HUES6 (cell line): ENCODE measurements at regions not wholly inside any gene's neighbourhood (a gene's known extent, or its start where the extent isn't known, plus 50 kb on each side); places are given as distances from the start of the nearest gene placed in this dataset.
"Not testable (repeated sequence)": the region's sequence is repeated elsewhere in the genome, so short reads cannot be mapped to it uniquely, and the experiment has no call there.

Experiments used
- H3K27ac ChIP-seq: 2 replicates; pipeline ENCODE4 v1.7.0; 2013; ENCODE audit warnings: low read depth, mild to moderate bottlenecking, low read length, inconsistent platforms
- H3K27me3 ChIP-seq: 2 replicates; pipeline ENCODE4 v1.6.1; 2013; ENCODE audit warnings: low read length; ENCODE audit not compliant: control insufficient read depth, insufficient read depth
- H3K36me3 ChIP-seq: 2 replicates; pipeline ENCODE4 v1.6.1; 2013; ENCODE audit warnings: low read length; ENCODE audit not compliant: control insufficient read depth, insufficient read depth
- H3K4me1 ChIP-seq: 2 replicates; pipeline ENCODE4 v1.6.1; 2013; ENCODE audit warnings: low read length; ENCODE audit not compliant: control insufficient read depth, insufficient read depth
- H3K4me3 ChIP-seq: 2 replicates; pipeline ENCODE4 v1.5.1; 2013; ENCODE audit warnings: low read depth, low read length
- H3K9ac ChIP-seq: one replicate; pipeline ENCODE4 v1.6.1; 2013; ENCODE audit warnings: mild to moderate bottlenecking, low read length
- H3K9me3 ChIP-seq: 2 replicates; pipeline ENCODE4 v1.6.1; 2013; ENCODE audit warnings: low read depth, low read length; ENCODE audit not compliant: control insufficient read depth, insufficient read depth

- no peak overlapping the region for H3K27ac ChIP-seq
- no peaks in the 10 kb centered on the region for H3K4me1 ChIP-seq
- no peaks in the 10 kb centered on the region for H3K9me3 ChIP-seq
- H3K4me3 ChIP-seq: no peak overlapping the region
- H3K36me3 ChIP-seq: no peaks in the 10 kb centered on the region
- H3K9ac ChIP-seq: no peak overlapping the region
- no peaks in the 10 kb centered on the region for H3K27me3 ChIP-seq
Observed at GRCh38 chr4:13706120-13706519, 78.6 kb upstream of the BOD1L1 start.

- Histone ChIP-seq H3K27me3 (no peaks in the 10 kb centered on the region), H3K9me3 (no peaks in the 10 kb centered on the region), H3K4me1 (no peaks in the 10 kb centered on the region), H3K36me3 (no peaks in the 10 kb centered on the region), H3K4me3 (no peak overlapping the region), H3K27ac (no peak overlapping the region), H3K9ac (no peak overlapping the region)
Observed at GRCh38 chr4:13706716-13707115, 79.2 kb upstream of the BOD1L1 start.

GRCh38 chr4:13710246-13710885 lies 82.8 kb upstream of the BOD1L1 start:
- no peaks in the 10 kb centered on the region for H3K36me3 ChIP-seq
- no peak overlapping the region for H3K4me3 ChIP-seq
- H3K27me3 ChIP-seq: no peaks in the 10 kb centered on the region
- H3K9ac ChIP-seq: no peak overlapping the region
- H3K9me3 ChIP-seq: no peaks in the 10 kb centered on the region
- no peak overlapping the region for H3K27ac ChIP-seq
- H3K4me1 ChIP-seq: no peaks in the 10 kb centered on the region

- no peak overlapping the region for H3K9ac ChIP-seq
- H3K27me3 ChIP-seq: no peaks in the 10 kb centered on the region
- H3K36me3 ChIP-seq: no peaks in the 10 kb centered on the region
- no peaks in the 10 kb centered on the region for H3K4me1 ChIP-seq
- H3K27ac ChIP-seq: no peak overlapping the region
- no peaks in the 10 kb centered on the region for H3K9me3 ChIP-seq
- H3K4me3 ChIP-seq: no peak overlapping the region
Observed at GRCh38 chr4:13711233-13711785, 83.8 kb upstream of the BOD1L1 start.

- Histone ChIP-seq H3K9me3 (no peaks in the 10 kb centered on the region), H3K4me3 (no peak overlapping the region), H3K9ac (no peak overlapping the region), H3K4me1 (no peaks in the 10 kb centered on the region), H3K27me3 (no peaks in the 10 kb centered on the region), H3K27ac (no peak overlapping the region), H3K36me3 (no peaks in the 10 kb centered on the region)
Observed at GRCh38 chr4:13721894-13722293, 94.4 kb upstream of the BOD1L1 start.

GRCh38 chr4:13722649-13723048 lies 95.1 kb upstream of the BOD1L1 start:
- H3K36me3 ChIP-seq: no peaks in the 10 kb centered on the region
- no peak overlapping the region for H3K4me3 ChIP-seq
- no peaks in the 10 kb centered on the region for H3K4me1 ChIP-seq
- no peaks in the 10 kb centered on the region for H3K9me3 ChIP-seq
- H3K9ac ChIP-seq: no peak overlapping the region
- H3K27ac ChIP-seq: no peak overlapping the region
- H3K27me3 ChIP-seq: no peaks in the 10 kb centered on the region

GRCh38 chr4:13728761-13729160 lies 101.2 kb upstream of the BOD1L1 start:
- Histone ChIP-seq H3K27me3 (no peaks in the 10 kb centered on the region), H3K9ac (no peak overlapping the region), H3K36me3 (no peaks in the 10 kb centered on the region), H3K4me3 (no peak overlapping the region), H3K4me1 (no peaks in the 10 kb centered on the region), H3K9me3 (no peaks in the 10 kb centered on the region), H3K27ac (no peak overlapping the region)

- Histone ChIP-seq H3K27me3 (no peaks in the 10 kb centered on the region), H3K27ac (no peak overlapping the region), H3K4me1 (no peaks in the 10 kb centered on the region), H3K9me3 (no peaks in the 10 kb centered on the region), H3K36me3 (no peaks in the 10 kb centered on the region), H3K4me3 (no peak overlapping the region), H3K9ac (no peak overlapping the region)
Observed at GRCh38 chr4:13731019-13731418, 103.5 kb upstream of the BOD1L1 start.

GRCh38 chr4:13733817-13734216 lies 106.3 kb upstream of the BOD1L1 start:
- H3K9ac ChIP-seq: no peak overlapping the region
- no peaks in the 10 kb centered on the region for H3K36me3 ChIP-seq
- no peaks in the 10 kb centered on the region for H3K27me3 ChIP-seq
- H3K27ac ChIP-seq: no peak overlapping the region
- H3K4me1 ChIP-seq: no peaks in the 10 kb centered on the region
- no peak overlapping the region for H3K4me3 ChIP-seq
- H3K9me3 ChIP-seq: no peaks in the 10 kb centered on the region; the same call in 1 of the 2 replicates

GRCh38 chr4:13750594-13750993 lies 123.1 kb upstream of the BOD1L1 start:
- no peak overlapping the region for H3K9ac ChIP-seq
- H3K27ac ChIP-seq: no peak overlapping the region
- H3K4me3 ChIP-seq: no peak overlapping the region
- no peaks in the 10 kb centered on the region for H3K4me1 ChIP-seq
- no peaks in the 10 kb centered on the region for H3K27me3 ChIP-seq
- no peaks in the 10 kb centered on the region for H3K9me3 ChIP-seq
- no peaks in the 10 kb centered on the region for H3K36me3 ChIP-seq

GRCh38 chr4:13761581-13761980 lies 134.1 kb upstream of the BOD1L1 start:
- H3K9me3 ChIP-seq: peaks cover 28% of the 10 kb centered on the region
- not testable (repeated sequence) for H3K4me3 ChIP-seq, H3K27me3 ChIP-seq, H3K27ac ChIP-seq, H3K36me3 ChIP-seq, H3K4me1 ChIP-seq, H3K9ac ChIP-seq
